K562 (cell line): ENCODE measurements at regions not wholly inside any gene's neighbourhood (a gene's known extent, or its start where the extent isn't known, plus 50 kb on each side); places are given as distances from the start of the nearest gene placed in this dataset.

Experiments used
- ATAC-seq: fragments of 200-7000 bp; cut with Tn5 transposase; 3 replicates; pipeline ENCODE4 v1.9.1; 2020; ENCODE audit warnings: moderate library complexity
- BruUV-seq: library from RNA; stranded (reverse); fragments of 400-500 nt; replicated peaks from 2 replicates; lab custom pipeline; 2021; lab: Mats Ljungman, UMichigan
- CTCF ChIA-PET: fragments of 300-600 bp; formaldehyde crosslinking; extraction: SDS; loops from one replicate; lab custom pipeline; 2021; ENCODE audit warnings: low intra/inter-chr PET ratio; lab: Yijun Ruan, JAX
- POLR2A ChIA-PET: fragments of 300-600, 350-650 bp; sonication (Branson Sonifier 250); formaldehyde crosslinking; extraction: SDS; loops from one replicate; lab custom pipeline; 2021; ENCODE audit warnings: antibody characterized with exemption, inconsistent platforms; lab: Yijun Ruan, JAX
- DNase-seq, 4 experiments: peaks; one replicate each; pipeline versions ENCODE4 v3.0.0 to v3.0.0-alpha.2; 2011 to 2018; ENCODE audit warnings: low spot score in 3 of 4, mixed read lengths in 3 of 4; ENCODE audit errors: extremely low read depth in 1 of 4
- FAIRE-seq: peaks from 2 replicates; lab custom pipeline; 2011; peaks lifted over from hg19 to GRCh38; lab: Jason Lieb, UNC
- H2AFZ ChIP-seq: 2 replicates; pipeline ENCODE4 v1.6.0; 2011; ENCODE audit warnings: low read depth, low read length, control low read depth, inconsistent platforms
- H3K27ac ChIP-seq: fragments of 200-600 bp; 3 replicates; pipeline ENCODE4 v1.8.0; 2011; ENCODE audit warnings: low read depth, mild to moderate bottlenecking, control low read depth, inconsistent platforms, low read length, moderate library complexity, mixed read lengths; ENCODE audit errors: extremely low read depth
- H3K27me3 ChIP-seq, 2 experiments: fragments of 300-600 bp in 1 of 2; 2 replicates in 1 of 2; 3 replicates in 1 of 2; pipeline versions ENCODE4 v1.6.0 to v1.8.0; 2011; ENCODE audit warnings: inconsistent platforms in 2 of 2, low read length in 2 of 2, mild to moderate bottlenecking in 1 of 2, mixed read lengths in 1 of 2, moderate library complexity in 1 of 2; ENCODE audit not compliant: control insufficient read depth in 2 of 2, insufficient read depth in 2 of 2
- H3K36me3 ChIP-seq: fragments of 300-600 bp; 3 replicates; pipeline ENCODE4 v1.8.0; 2011; ENCODE audit warnings: mild to moderate bottlenecking, low read length, inconsistent platforms; ENCODE audit not compliant: control insufficient read depth, insufficient read depth
- H3K4me1 ChIP-seq, 2 experiments: fragments of 200-600 bp in 1 of 2; replicated peaks in 1 of 2; 2 replicates in 1 of 2; 3 replicates in 1 of 2; pipeline versions ENCODE4 v1.5.1 to v1.8.0; 2011; ENCODE audit warnings: inconsistent platforms in 2 of 2, low read length in 2 of 2, mild to moderate bottlenecking in 1 of 2, mixed read lengths in 1 of 2, moderate library complexity in 1 of 2; ENCODE audit not compliant: control insufficient read depth in 2 of 2, insufficient read depth in 2 of 2
- H3K4me2 ChIP-seq: 2 replicates; pipeline ENCODE4 v1.6.1; 2011; ENCODE audit warnings: low read length, control low read depth, inconsistent platforms, mixed read lengths; ENCODE audit not compliant: insufficient read depth
- H3K4me3 ChIP-seq: fragments of 200-600 bp; sonication (generic), shearing (Covaris generic); 2 replicates; pipeline ENCODE4 v1.5.1; 2016; ENCODE audit warnings: control low read depth, inconsistent platforms
- H3K79me2 ChIP-seq: fragments of 200-600 bp; 3 replicates; pipeline ENCODE4 v1.8.0; 2011; ENCODE audit warnings: low read length, inconsistent platforms; ENCODE audit not compliant: control insufficient read depth, insufficient read depth
- H3K9ac ChIP-seq, 2 experiments: 2 replicates each; pipeline versions ENCODE4 v1.6.0 to v1.6.1; 2011; ENCODE audit warnings: low read depth in 2 of 2, low read length in 2 of 2, control low read depth in 1 of 2, inconsistent platforms in 1 of 2, mild to moderate bottlenecking in 1 of 2, mixed read lengths in 1 of 2; ENCODE audit not compliant: insufficient read depth in 1 of 2
- H3K9me1 ChIP-seq: one replicate; pipeline ENCODE4 v1.6.0; 2011; ENCODE audit warnings: inconsistent platforms, mild to moderate bottlenecking, low read length, moderate library complexity; ENCODE audit not compliant: control insufficient read depth, insufficient read depth
- H3K9me3 ChIP-seq: replicated peaks from 2 replicates; pipeline ENCODE4 v1.5.1; 2011; ENCODE audit warnings: low read depth, low read length, inconsistent platforms; ENCODE audit not compliant: control insufficient read depth, insufficient read depth
- H4K20me1 ChIP-seq: replicated peaks from 2 replicates; pipeline ENCODE4 v1.6.1; 2011; ENCODE audit warnings: low read length, inconsistent platforms, mixed read lengths; ENCODE audit not compliant: control insufficient read depth, insufficient read depth
- ATF6 ChIP-seq: sonication (generic); formaldehyde crosslinking; IDR thresholded peaks from 2 replicates; pipeline ENCODE4 v1.4.0; 2020; ENCODE audit warnings: mild to moderate bottlenecking, missing genetic modification reagents
- BACH1 ChIP-seq: fragments of 200-800 bp; sonication (Bioruptor generic); IDR thresholded peaks from 2 replicates; pipeline ENCODE4 v1.6.1; 2016; ENCODE audit warnings: missing genetic modification characterization, missing compliant biosample characterization
- FOXJ3 ChIP-seq: sonication (generic); formaldehyde crosslinking; IDR thresholded peaks from 2 replicates; pipeline ENCODE4 v1.4.0; 2020; ENCODE audit warnings: mild to moderate bottlenecking, missing genetic modification reagents
- FOXK2 ChIP-seq, 2 experiments: fragments of 450-650 bp; IDR thresholded peaks in 1 of 2; conservative IDR thresholded peaks in 1 of 2; 2 replicates each; pipeline ENCODE4 v1.6.1; 2016; ENCODE audit warnings: low read depth in 2 of 2, mild to moderate bottlenecking in 1 of 2
- GATAD2A ChIP-seq: fragments of 450-650 bp; IDR thresholded peaks from 2 replicates; pipeline ENCODE4 v1.6.1; 2017
- MYNN ChIP-seq, 2 experiments: sonication (generic); formaldehyde crosslinking in 1 of 2; IDR thresholded peaks; 2 replicates each; pipeline versions ENCODE4 v1.5.0 to v1.6.1; 2016 to 2020; ENCODE audit warnings: antibody characterized with exemption in 1 of 2, missing genetic modification reagents in 1 of 2
- NELFE ChIP-seq: IDR thresholded peaks from 2 replicates; pipeline ENCODE4 v1.6.1; 2011; ENCODE audit warnings: mild to moderate bottlenecking; ENCODE audit not compliant: insufficient read depth, insufficient read length
- RAD21 ChIP-seq, 2 experiments: fragments of 250-450 bp in 1 of 2; fragments of 450-650 bp in 1 of 2; sonication (Bioruptor Pico) in 1 of 2; formaldehyde crosslinking in 1 of 2; IDR thresholded peaks in 1 of 2; conservative IDR thresholded peaks in 1 of 2; 2 replicates each; pipeline versions ENCODE4 v1.4.0 to v1.8.0; 2020 to 2022; ENCODE audit warnings: mild to moderate bottlenecking in 2 of 2, moderate library complexity in 1 of 2
- SP1 ChIP-seq: sonication (generic); formaldehyde crosslinking; IDR thresholded peaks from 2 replicates; pipeline ENCODE4 v1.8.1; 2022; ENCODE audit warnings: mild to moderate bottlenecking, missing genetic modification reagents
- TAF7 ChIP-seq: fragments of 450-650 bp; IDR thresholded peaks from 2 replicates; pipeline ENCODE4 v1.6.1; 2016; ENCODE audit warnings: missing genetic modification characterization, missing compliant biosample characterization
- TRIM25 ChIP-seq: fragments of 450-650 bp; IDR thresholded peaks from 2 replicates; pipeline ENCODE4 v1.7.0; 2016; ENCODE audit warnings: borderline replicate concordance
- U2AF2 ChIP-seq: fragments of 200-400 bp; formaldehyde crosslinking; optimal IDR thresholded peaks from 2 replicates; pipeline ENCODE3; 2017; ENCODE audit warnings: low read depth, mild to moderate bottlenecking, low read length
- ZNF197 ChIP-seq: fragments of 200-800 bp; sonication (Bioruptor generic); IDR thresholded peaks from 2 replicates; pipeline ENCODE4 v1.6.1; 2016; ENCODE audit warnings: low read depth, missing genetic modification characterization, missing compliant biosample characterization
- ZNF695 ChIP-seq: fragments of 450-650 bp; formaldehyde crosslinking; IDR thresholded peaks from 2 replicates; pipeline ENCODE4 v1.4.0; 2020; ENCODE audit warnings: mild to moderate bottlenecking, moderate library complexity
- WGBS: fragments of 100-300 bp; shearing (Covaris generic); methylation state at CpG from one replicate; pipeline ENCODE4 v1.1.6; 2016; ENCODE audit warnings: low coverage, mixed read lengths; ENCODE audit not compliant: insufficient coverage; ENCODE audit errors: missing lambda C conversion rate; 5-methylcytosine and 5-hydroxymethylcytosine counted together
- in situ Hi-C: fragments of 300-500 bp; cut with MboI; formaldehyde crosslinking; loops from 4 replicates; pipeline ENCODE4 v1.15.0; 2018; ENCODE audit warnings: inconsistent platforms, mixed read lengths
- intact Hi-C: fragments of 100-400 bp; cut with micrococcal nuclease; formaldehyde crosslinking; loops from 2 replicates; pipeline ENCODE4 v1.14.2; 2022
- TF ChIP-seq, protein P1 (sequence below): fragments of 250-450 bp; sonication (Bioruptor Pico); IDR thresholded peaks from 2 replicates; pipeline ENCODE4 v1.5.1; 2021; ENCODE audit warnings: mild to moderate bottlenecking

- no peaks in the 10 kb centered on the region for H3K9me1 ChIP-seq
- no TSS peak for BruUV-seq
- no peak for DNase-seq
- H2AFZ ChIP-seq = no peak overlapping the region
- no peaks in the 10 kb centered on the region for H3K36me3 ChIP-seq
- ChIA-PET CTCF (no interaction called here), POLR2A (no interaction called here)
- no peaks in the 10 kb centered on the region for H4K20me1 ChIP-seq
- H3K79me2 ChIP-seq = no peaks in the 10 kb centered on the region
- 0% methylated on average over 5 of the region's 8 CpGs for WGBS
- no peak overlapping the region for H3K9ac ChIP-seq
- in situ Hi-C loops (loop anchor here (25.0 kb wide), 1 partner anchor 1667 kb away; no protein-coding TSS in a partner anchor), intact Hi-C loops (no loop called here)
- H3K4me2 ChIP-seq = no peak overlapping the region
- FAIRE-seq = no peak
- H3K9me3 ChIP-seq = no peaks in the 10 kb centered on the region
- H3K4me1 ChIP-seq = no peaks in the 10 kb centered on the region
- H3K27ac ChIP-seq = no peak overlapping the region
- H3K27me3 ChIP-seq = no peaks in the 10 kb centered on the region
- H3K4me3 ChIP-seq = no peak overlapping the region
- ATAC-seq = no peak
- TF ChIP-seq SP1 (CRISPR knock-in tag) (no peak), FOXJ3 (CRISPR knock-in tag) (no peak), TAF7 (tag) (no peak), ZNF695 (CRISPR knock-in tag) (no peak), RAD21 (CRISPR knock-in tag; conservative IDR thresholded peaks at IDR 0.05 in 1 of 2, IDR thresholded peaks at IDR 0.05 in 1 of 2) (no peak), FOXK2 (conservative IDR thresholded peaks at IDR 0.05 in 1 of 2, IDR thresholded peaks at IDR 0.05 in 1 of 2; ENCODE audit: low read depth in 2 of 2) (no peak), ZNF197 (CRISPR knock-in tag) (no peak), MYNN (IDR thresholded peaks at IDR 0.05) (no peak), MYNN (CRISPR knock-in tag; IDR thresholded peaks at IDR 0.05) (no peak), ATF6 (no peak), BACH1 (no peak), GATAD2A (no peak), NELFE (no peak), U2AF2 (no peak), TRIM25 (no peak)
- TF ChIP-seq, protein P1, sequence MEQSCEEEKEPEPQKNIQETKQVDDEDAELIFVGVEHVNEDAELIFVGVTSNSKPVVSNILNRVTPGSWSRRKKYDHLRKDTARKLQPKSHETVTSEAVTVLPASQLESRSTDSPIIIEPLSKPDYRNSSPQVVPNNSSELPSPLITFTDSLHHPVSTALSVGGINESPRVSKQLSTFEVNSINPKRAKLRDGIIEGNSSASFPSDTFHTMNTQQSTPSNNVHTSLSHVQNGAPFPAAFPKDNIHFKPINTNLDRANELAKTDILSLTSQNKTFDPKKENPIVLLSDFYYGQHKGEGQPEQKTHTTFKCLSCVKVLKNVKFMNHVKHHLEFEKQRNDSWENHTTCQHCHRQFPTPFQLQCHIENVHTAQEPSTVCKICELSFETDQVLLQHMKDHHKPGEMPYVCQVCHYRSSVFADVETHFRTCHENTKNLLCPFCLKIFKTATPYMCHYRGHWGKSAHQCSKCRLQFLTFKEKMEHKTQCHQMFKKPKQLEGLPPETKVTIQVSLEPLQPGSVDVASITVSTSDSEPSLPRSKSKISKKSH (CRISPR knock-in tag) = no peak
These were observed 262.5 kb downstream of the CDH26 start for GRCh38 chr20:60220706-60221105.
